HG02885 (cell line): ENCODE measurements at regions not wholly inside any gene's neighbourhood (a gene's known extent, or its start where the extent isn't known, plus 50 kb on each side); places are given as distances from the start of the nearest gene placed in this dataset.

Source experiments
- ATAC-seq: cut with Tn5 transposase; IDR thresholded peaks from one replicate; pipeline ENCODE4 v1.9.1; 2021; ENCODE audit warnings: mild to moderate bottlenecking; ENCODE audit not compliant: unreplicated experiment, poor library complexity

DNA sequence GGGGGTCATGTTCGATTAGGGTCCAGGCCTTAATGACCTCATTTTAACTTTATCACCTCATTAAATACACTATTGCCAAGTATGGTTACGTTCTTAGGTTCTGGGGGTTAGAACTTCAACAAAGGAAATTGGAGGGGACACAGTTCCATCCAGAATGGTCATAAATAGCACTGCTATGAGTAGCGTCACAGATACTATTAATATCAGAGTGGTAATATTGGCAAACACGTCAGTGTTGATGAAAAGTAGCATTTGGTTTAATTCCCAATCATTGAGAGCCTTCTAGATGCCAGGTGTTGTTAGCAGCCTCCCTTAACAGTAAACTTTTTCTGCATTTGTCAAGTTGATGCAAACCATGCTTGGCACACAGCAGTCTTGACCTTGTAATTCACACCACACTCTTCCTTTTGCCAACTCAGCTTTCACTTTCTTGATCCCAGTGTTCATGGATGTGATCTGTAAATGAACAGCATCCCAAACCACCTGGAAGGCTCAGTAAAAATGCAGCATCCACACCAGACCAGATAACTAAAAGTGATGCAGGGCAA is 912.5 kb upstream of the TENM3 start:
- ATAC-seq, result no peak

DNA sequence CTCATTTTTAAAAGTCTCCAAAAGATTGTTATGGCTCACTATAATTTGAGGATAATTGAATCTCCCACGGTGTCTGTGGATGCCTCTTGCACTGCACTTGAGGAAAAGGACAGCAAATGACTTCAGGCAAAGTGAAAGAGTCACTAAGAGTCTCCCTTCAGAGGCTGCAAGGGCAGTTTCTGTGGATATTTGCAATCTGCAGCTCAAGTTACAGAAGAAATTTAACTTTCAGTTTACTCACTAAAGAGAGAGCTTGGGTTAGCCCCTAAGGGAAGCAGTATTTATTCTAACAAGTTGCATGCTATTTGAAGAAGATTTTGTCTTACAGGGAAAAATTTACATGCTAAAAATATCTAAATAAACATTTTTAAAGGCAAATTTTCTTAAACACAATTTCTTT is 912.0 kb upstream of the TENM3 start:
- ATAC-seq, result no peak

DNA sequence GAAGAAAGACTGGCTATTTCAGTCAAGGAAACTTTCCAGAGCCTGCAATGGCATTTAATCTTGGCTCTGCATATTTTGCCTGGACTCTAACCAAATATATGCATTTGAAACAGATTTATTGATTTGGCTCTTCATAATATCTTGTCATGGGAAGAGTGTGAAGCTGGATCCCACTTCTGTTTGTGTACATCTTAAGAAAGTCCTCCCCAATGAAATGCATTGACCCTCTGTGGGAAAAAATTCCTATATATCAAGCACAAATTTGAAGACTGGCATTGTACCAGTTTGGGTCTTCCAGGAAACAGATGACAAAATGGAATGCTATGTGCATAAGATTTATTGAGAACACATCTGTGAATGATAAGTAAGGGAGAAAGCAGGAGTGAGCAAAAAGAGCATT is 897.3 kb upstream of the TENM3 start:
- ATAC-seq, result no peak

DNA sequence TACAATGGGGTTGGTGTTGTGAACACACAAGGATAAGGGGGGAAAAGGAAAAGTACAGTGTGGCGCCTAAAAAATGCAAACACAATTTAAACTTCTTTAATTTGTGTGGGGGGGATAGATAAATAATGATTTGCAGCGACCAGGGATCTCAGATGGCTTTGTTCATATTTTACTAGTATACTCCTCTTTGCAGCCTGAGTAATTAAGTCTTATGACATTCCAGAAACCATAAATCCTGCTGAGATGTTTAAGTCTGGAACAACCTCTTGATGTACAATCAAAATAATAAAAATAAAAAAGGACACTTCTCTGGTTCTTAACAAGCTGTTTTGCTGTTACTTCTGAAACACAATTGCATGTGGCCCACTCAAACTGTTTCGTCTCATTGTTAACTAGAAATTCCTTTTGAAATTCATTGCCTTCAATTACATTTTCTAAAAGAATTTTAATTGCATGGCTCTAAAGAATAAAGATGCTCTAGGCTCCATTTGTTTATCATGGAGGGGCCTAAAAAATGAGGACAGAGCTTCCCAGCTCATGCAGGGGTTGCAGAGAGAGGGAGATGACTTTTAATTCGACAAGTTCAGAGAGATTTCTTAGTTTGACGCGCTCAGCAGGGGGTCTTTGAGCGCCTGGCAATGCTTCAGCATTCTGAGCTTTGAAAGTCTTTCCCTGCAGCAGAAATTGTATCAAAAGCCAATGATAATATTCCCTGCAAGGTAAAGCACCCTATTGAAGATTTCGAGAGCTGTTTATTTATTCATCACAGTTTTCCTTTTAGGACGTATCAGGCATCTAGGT is 892.4 kb upstream of the TENM3 start:
- ATAC-seq, result no peak

DNA sequence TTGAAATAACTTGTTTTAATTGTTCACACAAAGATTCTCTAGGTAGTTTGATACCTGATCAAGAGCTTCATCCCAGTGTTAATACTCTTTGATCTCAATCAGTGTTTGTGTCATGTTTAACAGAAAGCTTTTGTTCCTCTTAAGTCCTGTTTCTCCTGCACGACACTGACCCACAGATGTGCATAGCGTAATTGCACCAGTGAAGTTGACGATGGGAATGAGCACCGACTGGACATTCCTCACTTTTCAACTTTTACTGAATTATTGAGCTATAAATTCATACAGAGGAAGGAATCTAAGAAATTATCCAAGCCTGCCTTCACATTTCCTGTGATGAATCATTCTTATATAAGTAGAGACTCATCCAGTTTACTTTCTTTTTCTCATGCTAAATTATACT is 878.7 kb upstream of the TENM3 start:
- ATAC-seq, result no peak

DNA sequence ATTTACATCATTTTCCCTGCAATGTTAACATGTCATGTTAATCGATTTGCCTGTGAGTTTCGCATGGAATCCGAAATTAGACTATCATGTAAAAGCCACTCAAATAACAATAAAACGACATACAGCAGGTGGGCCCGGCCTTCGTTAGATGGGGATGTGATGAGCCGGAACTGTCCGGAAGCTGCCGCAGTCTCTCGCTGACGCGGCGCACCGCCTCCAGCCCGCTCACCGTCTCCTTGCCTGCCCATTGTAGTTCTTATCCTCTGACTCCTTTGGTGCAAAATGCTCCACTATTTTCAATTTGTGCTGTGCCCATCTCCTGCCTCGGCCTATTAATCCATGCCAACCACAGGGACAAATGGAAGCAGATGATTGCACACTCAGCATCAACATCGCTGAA is 877.5 kb upstream of the TENM3 start:
- ATAC-seq, result no peak

DNA sequence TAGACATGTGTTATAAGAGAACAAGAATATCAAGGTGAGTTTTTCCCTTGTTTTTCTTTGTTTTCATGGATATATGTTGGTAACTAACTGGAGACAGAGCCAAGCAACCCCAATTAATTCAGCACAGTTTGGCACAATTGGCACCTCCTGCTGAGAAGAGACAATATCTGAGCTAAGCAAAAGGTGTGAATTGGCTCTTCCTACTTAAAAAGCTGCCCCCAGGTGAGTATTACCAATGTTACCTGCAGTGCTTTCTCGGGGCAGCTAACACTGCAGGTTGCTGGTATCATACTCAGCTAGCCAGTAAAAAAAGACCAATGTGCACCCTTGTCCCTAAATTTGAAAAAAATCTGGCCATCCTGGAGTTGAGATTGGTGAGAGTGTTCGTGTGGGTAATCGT is 871.2 kb upstream of the TENM3 start:
- ATAC-seq, result no peak

DNA sequence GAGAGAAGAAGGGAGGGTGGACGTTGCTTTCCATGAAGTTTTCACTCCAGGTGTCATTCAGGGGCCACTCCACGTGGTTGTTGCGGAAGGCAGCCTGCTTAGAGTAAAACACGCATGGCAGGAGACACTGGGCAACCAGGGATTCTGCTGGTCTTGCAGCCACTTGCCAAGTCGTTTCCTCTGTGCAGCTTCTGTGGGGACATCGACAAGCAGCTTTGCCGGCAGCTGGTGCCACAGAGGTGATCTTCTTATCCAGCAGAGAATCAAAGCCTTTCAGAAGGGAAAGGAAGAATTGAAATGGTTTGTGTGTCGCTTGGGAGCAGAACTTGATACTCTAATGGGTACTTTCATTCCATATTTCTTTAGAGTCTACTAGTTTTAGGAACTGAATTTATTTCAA is 867.1 kb upstream of the TENM3 start:
- ATAC-seq, result no peak

DNA sequence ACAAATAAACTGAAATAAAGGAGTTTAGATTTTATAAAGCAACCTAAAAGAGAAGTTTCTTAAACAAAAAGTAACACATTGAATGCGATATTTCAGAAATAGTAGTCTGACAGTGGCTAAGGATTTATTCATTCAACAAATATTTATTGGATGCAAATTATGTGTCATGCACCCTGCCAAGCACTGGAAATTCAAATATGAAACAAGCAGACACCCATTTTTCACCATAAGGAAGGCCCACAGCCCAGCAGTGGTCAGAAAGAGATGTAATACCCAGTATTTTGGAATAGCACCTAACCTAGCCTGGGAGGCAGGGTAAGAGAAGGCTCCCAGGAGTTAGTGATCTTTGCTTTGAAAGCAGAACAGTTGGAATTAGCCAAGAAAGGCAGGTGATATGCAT is 855.1 kb upstream of the TENM3 start:
- ATAC-seq, result no peak

DNA sequence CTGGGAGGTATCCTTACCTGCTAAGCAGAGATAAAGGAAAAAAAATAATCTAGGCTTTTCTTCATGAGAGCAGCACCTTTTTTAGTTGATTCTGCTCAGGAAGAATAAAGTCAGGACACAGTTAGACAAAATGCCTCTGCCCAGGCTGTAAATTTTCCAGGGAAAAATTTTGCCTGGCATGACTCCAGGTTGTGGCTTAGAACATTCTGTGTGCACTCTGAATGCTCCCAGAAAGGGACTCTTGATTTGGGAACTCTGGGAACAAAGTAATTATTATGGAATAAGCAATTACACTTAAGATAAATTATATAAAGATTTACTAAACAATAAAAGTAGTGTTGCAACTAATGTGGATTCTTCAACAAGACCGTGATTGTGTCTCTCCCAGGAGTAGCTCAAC is 826.2 kb upstream of the TENM3 start:
- no peak for ATAC-seq

DNA sequence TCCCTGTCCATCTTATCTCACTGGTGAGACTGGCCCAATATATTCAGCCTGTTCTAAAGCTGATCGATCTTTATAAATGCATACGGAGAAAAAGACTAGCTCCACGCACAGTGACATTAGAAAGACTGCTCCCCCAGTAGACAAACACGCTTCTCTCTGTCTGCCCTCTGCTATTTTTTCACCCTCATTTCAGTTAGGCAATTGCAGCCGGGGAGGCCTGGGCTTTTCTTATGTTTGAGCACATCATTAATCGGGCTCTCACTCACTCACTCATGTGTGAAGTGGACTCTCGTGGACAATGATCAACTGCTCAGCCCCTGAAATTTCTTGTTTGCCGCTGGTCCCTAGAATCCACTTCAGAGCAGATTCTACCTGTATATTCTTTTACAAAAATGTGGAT is 824.7 kb upstream of the TENM3 start:
- no peak for ATAC-seq

DNA sequence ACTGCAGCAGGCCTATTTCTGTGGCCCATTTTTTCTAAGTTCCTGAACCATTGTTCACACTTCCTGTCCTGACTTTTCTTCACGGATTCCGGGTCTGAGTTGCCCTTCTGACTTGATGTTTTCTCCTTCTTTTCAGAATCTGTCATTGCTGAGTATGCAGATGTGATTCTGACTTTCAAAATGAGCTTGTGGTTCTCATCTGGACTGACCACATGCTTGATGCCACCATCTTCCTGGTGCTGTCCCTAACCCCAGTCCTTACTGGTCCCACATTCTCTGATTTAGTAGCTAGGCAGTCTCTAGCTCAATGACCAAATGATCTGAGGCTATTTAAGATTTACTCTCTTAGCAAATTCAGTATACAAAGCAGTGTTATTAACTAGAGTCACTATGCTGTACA is 822.3 kb upstream of the TENM3 start:
- no peak for ATAC-seq

DNA sequence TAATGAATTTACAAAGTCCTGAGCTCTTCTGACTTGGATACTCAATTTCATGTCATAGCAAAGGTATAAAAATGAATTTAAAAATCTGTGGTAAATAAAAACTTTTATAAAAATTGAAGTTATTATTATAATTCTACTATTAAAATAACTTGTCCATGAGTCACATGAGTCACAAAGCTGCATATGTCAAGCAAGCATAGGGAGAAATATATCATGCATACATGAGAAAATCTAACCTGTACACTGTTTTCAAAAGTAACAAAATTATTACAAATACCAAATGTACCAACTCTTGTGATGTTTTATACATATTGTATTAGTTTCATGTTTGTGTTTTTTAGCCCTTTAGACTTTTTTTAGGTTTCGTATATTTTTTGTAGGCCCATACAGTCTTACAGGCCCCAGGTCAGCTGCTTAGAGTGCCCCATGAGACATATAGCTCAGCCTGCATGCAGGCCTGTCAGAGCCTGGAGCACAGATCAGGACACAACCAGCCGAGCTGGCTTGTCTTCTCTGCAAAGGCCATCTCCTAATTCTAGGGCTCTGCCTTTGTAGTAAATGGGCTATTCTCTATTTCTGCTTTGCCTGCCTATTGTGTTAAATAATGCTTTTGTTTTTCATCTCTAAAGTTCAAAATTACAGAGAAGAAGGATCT is 818.7 kb upstream of the TENM3 start:
- no peak for ATAC-seq

DNA sequence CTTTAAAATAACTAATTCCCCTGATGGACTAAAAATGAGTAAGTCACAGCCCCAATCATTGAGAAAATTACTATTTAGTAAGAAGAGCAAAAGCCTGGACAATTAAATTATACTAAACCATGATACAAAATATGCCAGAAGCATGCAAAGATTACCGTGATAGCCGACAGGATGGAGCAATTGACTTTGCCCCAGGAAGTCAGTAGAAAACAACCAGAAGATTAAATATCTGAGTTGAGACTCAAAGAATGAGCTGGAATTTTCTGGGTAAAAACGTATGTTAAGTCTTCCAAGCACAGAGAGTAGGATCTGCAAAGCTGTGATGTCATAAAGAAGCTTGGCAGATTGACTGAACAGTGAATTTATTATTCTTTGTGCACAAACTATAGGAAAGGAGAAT is 816.1 kb upstream of the TENM3 start:
- ATAC-seq, result no peak

DNA sequence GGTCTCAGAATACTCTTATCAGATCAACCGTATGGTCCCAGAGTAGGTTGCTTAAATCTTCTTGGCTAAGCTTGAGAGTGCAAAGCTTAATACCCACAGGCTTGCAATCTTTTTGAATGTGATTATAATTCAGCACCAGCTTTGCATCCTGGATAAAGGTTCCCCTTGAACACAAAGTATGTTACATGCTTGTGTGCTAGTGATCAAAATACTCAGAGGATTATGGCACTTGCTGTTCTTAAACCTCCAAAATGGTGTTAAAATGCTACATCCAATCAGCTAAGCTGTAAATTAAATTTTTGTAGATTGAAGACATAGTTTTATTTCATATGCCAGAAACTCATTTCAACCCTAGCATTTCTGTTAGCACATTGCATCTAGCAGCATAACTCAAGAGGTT is 812.2 kb upstream of the TENM3 start:
- ATAC-seq, result no peak

DNA sequence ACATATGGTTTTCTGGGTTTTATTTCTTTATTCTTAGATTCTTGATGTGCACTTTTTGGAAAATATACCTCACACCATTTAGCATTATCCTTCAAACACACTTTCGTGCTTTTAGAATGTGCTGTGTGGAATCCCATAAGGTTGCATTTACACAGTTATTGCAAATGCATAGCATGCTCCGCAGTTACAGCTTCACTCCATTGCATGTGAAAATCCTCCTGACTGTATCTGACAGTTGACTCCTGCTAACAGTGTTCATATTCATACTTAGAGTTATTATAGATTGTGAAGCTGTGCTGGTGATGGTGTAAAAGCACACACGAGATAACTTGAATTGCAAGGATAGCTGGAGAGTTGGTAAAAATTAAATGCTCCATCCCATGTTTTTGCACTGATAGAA is 811.5 kb upstream of the TENM3 start:
- no peak for ATAC-seq

DNA sequence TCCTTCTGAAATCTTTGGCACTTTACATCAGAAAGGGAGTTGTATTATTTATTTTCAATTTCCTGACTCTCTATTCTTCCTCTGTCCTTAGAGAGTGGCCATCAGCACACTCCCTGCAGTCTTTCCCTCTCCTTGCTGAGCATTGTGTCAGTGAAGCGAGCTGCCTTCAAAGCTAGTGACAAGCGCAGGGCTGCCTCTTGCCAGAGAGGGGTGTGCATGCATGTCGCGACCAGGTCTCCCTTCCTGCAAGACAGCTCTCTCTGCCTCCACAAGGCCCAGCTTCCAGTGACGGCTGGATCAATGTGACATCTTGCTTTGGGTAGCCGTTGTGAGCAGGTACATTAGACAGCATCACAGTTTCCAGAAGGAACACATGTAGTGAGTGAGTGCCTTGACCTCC is 810.9 kb upstream of the TENM3 start:
- no peak for ATAC-seq

DNA sequence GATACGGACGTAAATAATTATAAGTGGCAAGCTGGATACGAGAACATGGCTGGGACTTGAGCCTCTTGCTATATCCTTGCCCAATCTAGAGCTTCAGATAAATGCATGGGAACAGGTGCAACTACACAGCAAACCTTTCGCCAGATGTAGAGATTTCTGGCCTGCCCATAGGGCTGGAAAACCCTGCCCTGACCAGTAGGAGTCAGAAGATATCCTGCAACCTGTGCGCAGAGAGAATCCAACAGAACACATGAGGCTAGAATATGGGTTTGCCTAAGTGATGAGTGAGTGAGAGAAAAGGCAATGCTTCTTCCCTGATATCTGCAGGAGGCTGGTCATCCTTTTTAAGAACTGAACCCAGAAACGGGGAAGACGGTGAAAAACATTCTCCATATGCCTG is 805.3 kb upstream of the TENM3 start:
- ATAC-seq, result no peak

DNA sequence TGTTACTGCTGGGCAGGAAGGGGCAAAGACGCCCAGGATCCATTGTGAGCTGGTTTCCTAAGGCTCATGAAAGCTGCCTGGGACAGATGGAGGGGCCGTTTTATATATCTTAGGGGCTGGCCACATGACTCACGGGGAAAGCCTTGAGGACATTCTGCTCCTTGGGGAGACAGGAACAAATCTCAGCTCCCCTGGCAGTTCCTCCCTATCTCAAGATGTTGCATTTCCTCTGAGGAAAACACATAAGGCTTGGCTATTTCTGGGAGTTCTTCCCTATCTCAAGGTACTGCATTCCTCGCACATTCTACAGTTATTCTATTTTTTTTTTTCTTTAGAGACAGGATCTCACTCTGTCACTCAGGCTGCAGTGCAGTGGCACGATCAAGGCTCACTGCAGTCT is 804.6 kb upstream of the TENM3 start:
- no peak for ATAC-seq

DNA sequence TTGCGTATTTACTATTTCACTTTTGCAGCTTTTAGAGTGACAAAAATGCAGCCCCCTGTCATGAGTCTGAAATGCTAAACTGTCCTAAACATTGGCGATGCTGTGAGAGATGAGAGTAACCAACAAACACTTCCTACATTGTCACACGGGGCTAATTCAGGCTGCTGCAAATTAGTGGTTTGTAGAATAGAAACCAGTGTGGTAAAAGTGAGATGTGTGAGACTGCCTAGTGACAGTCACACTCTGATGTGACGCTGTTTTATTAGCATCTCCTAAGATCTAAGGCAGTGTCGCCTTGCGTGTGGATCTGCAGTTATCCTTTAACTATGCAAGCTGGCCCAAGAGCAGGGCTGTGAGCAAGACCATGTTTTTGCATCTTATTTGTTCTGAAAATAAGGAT is 800.2 kb upstream of the TENM3 start:
- ATAC-seq, result no peak

DNA sequence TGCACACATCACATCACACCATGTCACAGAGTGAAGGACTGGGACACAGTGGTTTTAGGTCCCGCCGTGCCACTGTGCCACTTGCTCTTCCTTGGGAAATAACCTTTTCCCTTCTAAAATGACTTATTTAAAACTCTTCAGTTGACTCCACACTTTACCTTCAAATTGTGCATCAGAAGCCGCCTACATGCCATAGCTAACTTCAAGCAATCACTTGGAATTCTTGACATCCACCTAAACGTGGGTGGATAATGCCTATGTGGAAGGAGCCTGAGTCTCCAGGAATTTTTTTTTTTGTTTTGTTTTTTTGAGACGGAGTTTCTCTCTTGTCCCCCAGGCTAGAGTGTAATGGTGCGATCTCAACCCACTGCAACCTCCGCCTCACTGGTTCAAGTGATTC is 777.4 kb upstream of the TENM3 start:
- no peak for ATAC-seq

DNA sequence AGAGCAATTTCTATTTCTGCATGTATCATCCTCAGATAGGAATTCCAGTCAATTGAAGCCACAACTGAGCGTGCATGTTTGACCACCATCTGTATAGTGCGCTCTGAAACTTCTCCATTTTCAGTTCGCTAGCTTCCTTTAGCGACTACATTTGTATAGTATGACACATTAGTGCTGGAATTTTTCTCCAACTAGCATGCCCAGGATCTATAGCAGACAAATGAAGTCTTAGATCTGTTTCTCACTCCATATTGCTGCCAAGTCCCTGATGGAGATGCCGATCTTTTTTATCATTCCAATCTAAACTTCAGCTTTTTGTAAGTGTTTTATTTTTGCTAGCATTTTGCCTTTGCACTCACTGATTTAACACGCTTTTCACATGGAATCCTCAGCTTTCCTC is 774.8 kb upstream of the TENM3 start:
- ATAC-seq, result no peak
